CD4-positive, alpha-beta memory T cell (primary cell): ENCODE measurements at regions not wholly inside any gene's neighbourhood (a gene's known extent, or its start where the extent isn't known, plus 50 kb on each side); places are given as distances from the start of the nearest gene placed in this dataset.

Source experiments
- CTCF ChIA-PET: fragments of 350-600 bp; sonication (Branson Sonifier 250); formaldehyde crosslinking; loops from one replicate; lab custom pipeline; 2021; ENCODE audit warnings: inconsistent platforms; ENCODE audit not compliant: partially characterized antibody; lab: Charles Lee
- POLR2A ChIA-PET: fragments of 350-600 bp; sonication (Branson Sonifier 250); formaldehyde crosslinking; loops from one replicate; lab custom pipeline; 2021; ENCODE audit not compliant: partially characterized antibody; lab: Charles Lee
- DNase-seq, 5 donors: peaks; one replicate each; pipeline versions ENCODE4 v3.0.0 to v3.0.0-alpha.2; 2020 to 2022; ENCODE audit warnings: mixed read lengths in 1 of 5
- H3K27ac ChIP-seq: one replicate; pipeline ENCODE4 v1.7.0; 2013; ENCODE audit warnings: low read depth, low read length
- H3K27me3 ChIP-seq: 2 replicates; pipeline ENCODE4 v1.7.0; 2013; ENCODE audit warnings: mild to moderate bottlenecking, low read length, moderate library complexity; ENCODE audit not compliant: insufficient read depth
- H3K36me3 ChIP-seq: 2 replicates; pipeline ENCODE4 v1.7.0; 2013; ENCODE audit warnings: mild to moderate bottlenecking, low read length, moderate library complexity; ENCODE audit not compliant: insufficient read depth
- H3K4me1 ChIP-seq: 2 replicates; pipeline ENCODE4 v1.7.0; 2013; ENCODE audit warnings: mild to moderate bottlenecking, low read length, moderate library complexity; ENCODE audit not compliant: insufficient read depth
- H3K4me3 ChIP-seq, 2 donors: one replicate each; pipeline ENCODE4 v1.7.0; 2013; ENCODE audit warnings: low read length in 2 of 2, mild to moderate bottlenecking in 1 of 2
- H3K9me3 ChIP-seq, 2 donors: one replicate each; pipeline ENCODE4 v1.7.0; 2013; ENCODE audit warnings: low read length in 2 of 2, control low read depth in 1 of 2; ENCODE audit not compliant: control insufficient read depth in 1 of 2
- H3K27ac Mint-ChIP-seq, 7 donors: one replicate each; pipeline ENCODE4 v1.8.0; 2020 to 2021; ENCODE audit warnings: mixed read lengths in 7 of 7, mild to moderate bottlenecking in 6 of 7, inconsistent platforms in 3 of 7, moderate library complexity in 3 of 7
- H3K27me3 Mint-ChIP-seq, 2 donors: one replicate each; pipeline ENCODE4 v1.8.0; 2020 to 2021; ENCODE audit warnings: mixed read lengths in 2 of 2
- H3K36me3 Mint-ChIP-seq, 2 donors: one replicate each; pipeline ENCODE4 v1.8.0; 2020 to 2021; ENCODE audit warnings: mixed read lengths in 2 of 2, inconsistent platforms in 1 of 2, mild to moderate bottlenecking in 1 of 2
- H3K4me1 Mint-ChIP-seq, 4 donors: one replicate each; pipeline ENCODE4 v1.8.0; 2020 to 2021; ENCODE audit warnings: mixed read lengths in 4 of 4, mild to moderate bottlenecking in 1 of 4
- H3K4me3 Mint-ChIP-seq, 8 donors: one replicate each; pipeline ENCODE4 v1.8.0; 2020 to 2021; ENCODE audit warnings: mixed read lengths in 8 of 8, mild to moderate bottlenecking in 7 of 8, moderate library complexity in 6 of 8, inconsistent platforms in 3 of 8
- H3K9me3 Mint-ChIP-seq, 8 donors: one replicate each; pipeline ENCODE4 v1.8.0; 2020 to 2021; ENCODE audit warnings: mixed read lengths in 8 of 8, mild to moderate bottlenecking in 5 of 8, inconsistent platforms in 3 of 8, moderate library complexity in 1 of 8
- intact Hi-C: fragments of 100-400 bp; cut with micrococcal nuclease; formaldehyde crosslinking; loops from one replicate; pipeline ENCODE4 v1.15.1; 2023

DNA sequence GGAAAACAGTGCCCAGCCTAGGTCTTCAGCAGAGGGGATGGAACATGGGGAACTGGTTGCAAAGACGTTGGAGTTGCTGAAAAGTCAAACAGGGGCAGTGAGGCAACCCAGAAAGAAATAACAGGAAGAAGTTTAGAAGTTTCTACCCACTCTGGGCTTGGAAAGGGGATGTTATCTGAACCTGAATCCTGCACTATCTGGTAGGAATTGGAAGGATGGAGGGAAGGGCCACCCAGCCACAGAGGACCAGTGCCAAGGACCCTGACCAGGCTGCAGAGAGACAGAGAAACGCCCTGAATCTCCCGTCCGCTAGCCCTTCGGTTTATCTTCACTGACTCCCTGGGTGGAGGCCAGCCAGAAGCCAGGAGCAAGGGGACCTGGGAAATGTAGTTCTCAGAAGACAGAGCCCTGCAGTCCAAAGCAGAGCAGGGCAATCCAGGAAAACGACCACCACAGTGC is 217.3 kb upstream of the RREB1 start:
- Mint-ChIP-seq H3K4me3 (no peak overlapping the region), H3K9me3 (peaks cover 0 to 3% (median 0%) of the 10 kb centered on the region in 8 donors), H3K36me3 (no peaks in the 10 kb centered on the region), H3K27me3 (peaks cover 0 to 2% of the 10 kb centered on the region in 2 donors), H3K27ac (no peak overlapping the region), H3K4me1 (no peaks in the 10 kb centered on the region)
- DNase-seq = no peak
- Histone ChIP-seq H3K4me1 (no peaks in the 10 kb centered on the region), H3K4me3 (no peak overlapping the region), H3K36me3 (no peaks in the 10 kb centered on the region), H3K9me3 (no peaks in the 10 kb centered on the region), H3K27ac (no peak overlapping the region), H3K27me3 (no peaks in the 10 kb centered on the region)
- CTCF ChIA-PET = no interaction called here
- POLR2A ChIA-PET = no interaction called here
- intact Hi-C loops = no loop called here

DNA sequence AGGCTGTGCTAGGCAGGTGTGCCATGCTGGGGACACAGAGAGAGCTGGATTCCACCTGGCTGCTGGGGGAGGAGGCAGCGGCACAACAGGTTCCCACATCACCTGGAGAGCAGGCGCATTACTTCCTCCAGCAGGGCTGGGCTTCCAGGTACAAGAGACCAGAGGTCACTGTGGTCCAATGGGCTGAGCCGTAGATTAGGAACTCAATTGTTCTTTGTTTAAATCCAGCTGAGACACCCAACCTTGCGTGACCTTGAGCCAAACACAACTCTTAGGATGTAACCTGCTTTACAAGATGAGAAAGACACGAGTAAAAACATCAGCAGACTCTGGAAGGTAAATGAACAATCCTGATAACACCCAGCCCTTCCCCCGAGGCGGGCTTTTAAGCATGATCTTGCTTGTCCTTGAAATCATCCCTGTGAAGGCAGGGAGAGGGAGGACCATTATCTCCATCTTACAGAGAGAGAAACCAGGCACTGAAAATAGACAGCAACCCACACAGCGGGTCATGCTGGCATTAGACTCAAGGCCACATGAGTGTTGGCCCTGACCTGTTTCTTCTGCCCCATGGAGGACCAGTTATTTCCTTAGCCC is 216.5 kb upstream of the RREB1 start:
- Mint-ChIP-seq H3K9me3 (peaks cover 0 to 4% (median 0%) of the 10 kb centered on the region in 8 donors), H3K4me3 (no peak overlapping the region), H3K36me3 (no peaks in the 10 kb centered on the region), H3K27me3 (peaks cover 0 to 4% of the 10 kb centered on the region in 2 donors), H3K4me1 (no peaks in the 10 kb centered on the region), H3K27ac (no peak overlapping the region)
- intact Hi-C loops = no loop called here
- no peaks in the 10 kb centered on the region for H3K36me3 ChIP-seq
- no peaks in the 10 kb centered on the region for H3K27me3 ChIP-seq
- no peaks in the 10 kb centered on the region for H3K9me3 ChIP-seq
- H3K4me3 ChIP-seq = no peak overlapping the region
- ChIA-PET POLR2A (no interaction called here), CTCF (no interaction called here)
- H3K4me1 ChIP-seq = no peaks in the 10 kb centered on the region
- H3K27ac ChIP-seq = no peak overlapping the region
- DNase-seq = no peak

DNA sequence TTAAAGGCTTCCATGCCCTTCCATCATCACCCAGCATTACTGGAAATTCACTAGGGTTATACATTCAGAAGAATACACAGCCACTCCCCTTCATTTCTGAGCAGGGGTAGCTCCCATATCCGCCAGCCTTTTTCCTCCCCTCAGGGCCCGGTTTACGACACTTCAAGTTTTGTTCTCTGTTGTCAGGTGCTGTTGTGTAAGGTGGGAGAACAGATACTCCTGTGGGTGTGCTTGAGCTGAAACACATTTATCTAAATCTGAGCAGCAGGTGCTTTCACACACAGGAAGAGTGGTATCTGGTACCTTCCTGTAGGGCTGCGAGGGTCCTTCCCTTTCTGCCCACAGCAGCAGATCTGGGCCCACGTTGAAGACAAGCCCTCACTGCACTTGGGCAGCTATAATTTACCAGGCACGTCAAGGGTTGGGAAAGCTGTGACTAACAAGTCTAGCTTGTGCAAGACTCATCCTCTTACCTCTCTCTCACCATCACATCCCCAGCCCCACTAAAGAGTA is 215.8 kb upstream of the RREB1 start:
- no peaks in the 10 kb centered on the region for H3K9me3 ChIP-seq
- Mint-ChIP-seq H3K4me3 (no peak overlapping the region), H3K27me3 (peaks cover 0 to 4% of the 10 kb centered on the region in 2 donors), H3K4me1 (no peaks in the 10 kb centered on the region), H3K9me3 (peaks cover 0 to 4% (median 0%) of the 10 kb centered on the region in 8 donors), H3K27ac (no peak overlapping the region), H3K36me3 (no peaks in the 10 kb centered on the region)
- no peak overlapping the region for H3K27ac ChIP-seq
- no peaks in the 10 kb centered on the region for H3K4me1 ChIP-seq
- intact Hi-C loops = no loop called here
- ChIA-PET POLR2A (no interaction called here), CTCF (no interaction called here)
- no peak overlapping the region for H3K4me3 ChIP-seq
- H3K36me3 ChIP-seq = no peaks in the 10 kb centered on the region
- no peaks in the 10 kb centered on the region for H3K27me3 ChIP-seq
- DNase-seq = no peak

DNA sequence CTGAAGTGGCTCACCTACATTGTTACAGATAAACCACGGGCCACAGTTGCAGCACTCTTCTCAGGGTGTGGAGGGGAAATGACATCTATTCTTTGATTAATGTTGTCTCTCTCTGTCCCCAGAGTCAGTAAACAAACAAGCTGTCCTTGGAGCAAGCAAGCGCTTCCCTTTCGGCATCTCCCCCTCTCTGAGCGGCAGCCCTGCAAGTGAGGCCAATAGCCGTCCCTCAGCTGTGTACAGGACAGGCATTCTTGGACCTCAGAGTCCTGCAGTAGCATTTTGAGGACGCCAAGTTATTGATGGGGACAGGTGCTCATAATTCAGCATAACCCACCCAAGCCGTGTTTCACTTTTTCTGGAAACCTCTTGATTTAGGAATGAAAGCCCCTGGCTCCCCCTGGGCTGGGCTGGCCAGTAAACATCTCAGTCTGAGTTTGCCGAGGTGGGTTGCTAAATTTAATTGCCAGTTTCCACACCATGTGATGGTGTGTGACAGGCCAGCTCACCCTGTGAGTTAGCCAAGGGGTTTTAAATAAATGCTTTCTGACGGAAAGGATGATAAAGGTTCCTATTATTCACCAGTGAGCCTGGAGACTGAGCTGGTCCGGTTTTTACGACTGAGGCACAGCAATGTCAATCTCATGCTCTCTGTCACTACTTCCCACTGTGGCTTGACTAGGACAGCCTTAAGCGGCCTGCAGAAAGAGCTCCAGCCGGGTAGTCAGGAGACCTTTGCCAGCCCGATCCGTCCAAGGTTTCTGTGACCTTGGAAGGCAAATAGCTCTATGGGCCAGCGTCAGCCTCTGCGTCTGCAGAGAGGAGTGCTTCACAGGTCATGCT is 214.8 kb upstream of the RREB1 start:
- Mint-ChIP-seq H3K4me1 (no peaks in the 10 kb centered on the region), H3K36me3 (no peaks in the 10 kb centered on the region), H3K4me3 (no peak overlapping the region), H3K27ac (no peak overlapping the region), H3K9me3 (peaks cover 0 to 4% (median 0%) of the 10 kb centered on the region in 8 donors), H3K27me3 (peaks cover 0 to 4% of the 10 kb centered on the region in 2 donors)
- Histone ChIP-seq H3K4me3 (no peak overlapping the region), H3K27ac (no peak overlapping the region), H3K9me3 (no peaks in the 10 kb centered on the region), H3K27me3 (no peaks in the 10 kb centered on the region), H3K36me3 (no peaks in the 10 kb centered on the region), H3K4me1 (no peaks in the 10 kb centered on the region)
- ChIA-PET POLR2A (no interaction called here), CTCF (no interaction called here)
- intact Hi-C loops = no loop called here
- no peak for DNase-seq

DNA sequence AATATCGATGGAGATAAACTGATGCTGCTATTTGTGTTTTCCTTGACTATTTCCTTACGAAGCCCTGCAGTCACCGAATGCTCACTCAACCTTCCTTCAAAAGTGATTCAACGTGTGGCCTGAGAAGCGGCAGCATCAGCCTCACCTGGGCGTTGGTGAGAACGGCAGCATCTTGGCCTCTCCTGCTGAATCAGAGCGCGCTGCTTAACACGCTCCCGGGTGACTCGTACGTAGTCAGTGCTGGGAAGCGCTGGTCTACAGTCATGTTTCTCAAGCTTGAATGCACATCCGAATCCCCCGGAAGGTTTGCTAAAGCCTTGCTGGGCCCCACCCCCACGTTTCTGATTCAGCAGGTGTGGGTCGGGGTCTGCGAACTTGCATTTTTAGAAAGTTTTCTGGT is 214.1 kb upstream of the RREB1 start:
- no peak for DNase-seq
- Histone ChIP-seq H3K9me3 (no peaks in the 10 kb centered on the region), H3K27me3 (no peaks in the 10 kb centered on the region), H3K4me3 (no peak overlapping the region), H3K36me3 (no peaks in the 10 kb centered on the region), H3K4me1 (no peaks in the 10 kb centered on the region), H3K27ac (no peak overlapping the region)
- Mint-ChIP-seq H3K36me3 (no peaks in the 10 kb centered on the region), H3K27ac (no peak overlapping the region), H3K27me3 (peaks cover 0 to 4% of the 10 kb centered on the region in 2 donors), H3K4me1 (no peaks in the 10 kb centered on the region), H3K4me3 (no peak overlapping the region), H3K9me3 (peaks cover 0 to 3% (median 0%) of the 10 kb centered on the region in 8 donors)
- intact Hi-C loops = no loop called here
- POLR2A ChIA-PET = no interaction called here
- CTCF ChIA-PET = no interaction called here

DNA sequence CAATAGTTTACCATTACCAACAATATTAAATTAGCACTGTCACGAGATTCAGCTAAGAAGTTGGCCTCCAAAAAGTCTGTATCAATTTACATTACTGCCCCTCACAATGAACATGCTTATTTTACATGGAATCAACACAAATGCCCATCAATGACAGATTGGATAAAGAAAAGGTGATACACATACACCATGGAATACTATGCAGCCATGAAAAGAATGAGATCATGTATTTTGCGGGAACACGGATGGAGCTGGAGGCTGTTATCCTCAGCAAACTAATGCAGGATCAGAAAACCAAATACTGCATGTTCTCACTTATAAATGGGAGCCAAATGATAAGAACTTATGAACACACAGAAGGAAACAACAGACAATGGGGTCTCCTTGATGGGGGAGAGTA is 211.8 kb upstream of the RREB1 start:
- Histone ChIP-seq H3K9me3 (no peaks in the 10 kb centered on the region), H3K27ac (no peak overlapping the region), H3K4me1 (no peaks in the 10 kb centered on the region), H3K27me3 (no peaks in the 10 kb centered on the region), H3K36me3 (no peaks in the 10 kb centered on the region), H3K4me3 (no peak overlapping the region)
- ChIA-PET CTCF (no interaction called here), POLR2A (no interaction called here)
- Mint-ChIP-seq H3K36me3 (no peaks in the 10 kb centered on the region), H3K9me3 (peaks cover 0 to 2% (median 0%) of the 10 kb centered on the region in 8 donors), H3K27ac (no peak overlapping the region), H3K4me1 (no peaks in the 10 kb centered on the region), H3K4me3 (no peak overlapping the region), H3K27me3 (peaks cover 0 to 7% of the 10 kb centered on the region in 2 donors)
- intact Hi-C loops = no loop called here
- no peak for DNase-seq

DNA sequence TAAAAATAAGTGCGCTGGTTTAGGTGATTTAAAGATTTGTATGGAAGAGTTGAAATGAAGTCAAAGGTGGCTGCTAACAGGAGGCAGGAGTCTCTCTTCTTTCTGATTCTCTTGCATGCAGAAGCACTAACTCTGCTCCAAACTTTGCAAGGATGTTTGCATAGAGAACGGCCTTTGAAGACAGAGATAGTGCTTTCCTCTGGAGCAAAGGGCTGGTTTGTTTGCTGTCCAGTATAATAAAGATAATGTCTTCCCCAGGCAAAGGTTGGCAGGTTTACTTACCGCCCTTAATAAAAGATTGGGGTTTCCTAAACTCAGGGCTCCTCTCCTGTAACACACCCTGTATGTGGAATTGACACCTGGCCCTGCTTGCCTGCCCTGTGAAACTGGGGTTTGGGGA is 210.6 kb upstream of the RREB1 start:
- Histone ChIP-seq H3K36me3 (no peaks in the 10 kb centered on the region), H3K27ac (no peak overlapping the region), H3K9me3 (no peaks in the 10 kb centered on the region), H3K4me1 (no peaks in the 10 kb centered on the region), H3K4me3 (no peak overlapping the region), H3K27me3 (no peaks in the 10 kb centered on the region)
- H3K27ac Mint-ChIP-seq = no peak overlapping the region
- no peak overlapping the region for H3K4me3 Mint-ChIP-seq
- CTCF ChIA-PET = no interaction called here
- POLR2A ChIA-PET = no interaction called here
- no peak for DNase-seq
- intact Hi-C loops = no loop called here
- H3K27me3 Mint-ChIP-seq = peaks cover 0 to 5% of the 10 kb centered on the region in 2 donors
- peaks cover 0 to 2% (median 0%) of the 10 kb centered on the region in 8 donors for H3K9me3 Mint-ChIP-seq
- H3K36me3 Mint-ChIP-seq = no peaks in the 10 kb centered on the region
- no peaks in the 10 kb centered on the region for H3K4me1 Mint-ChIP-seq
